SW480 (cell line): ENCODE measurements at regions not wholly inside any gene's neighbourhood (a gene's known extent, or its start where the extent isn't known, plus 50 kb on each side); places are given as distances from the start of the nearest gene placed in this dataset.
A peak's percentile ranks its signal among the peaks of the same experiment; 100 is the strongest.

ENCODE experiments used
- DNase-seq: peaks from one replicate; pipeline ENCODE4 v3.0.0-alpha.2; 2016; ENCODE audit warnings: low spot score

- DNase-seq, result no peak
These were observed 116.6 kb downstream of the GLI2 start for GRCh38 chr2:120852200-120852815.

- DNase-seq, result no peak
These were observed 117.8 kb downstream of the GLI2 start for GRCh38 chr2:120853306-120854013.

- no peak for DNase-seq
These were observed 118.4 kb downstream of the GLI2 start for GRCh38 chr2:120854014-120854620.

- no peak for DNase-seq
These were observed 119.3 kb downstream of the GLI2 start for GRCh38 chr2:120854766-120855530.

GRCh38 chr2:120855855-120856405, 120.3 kb downstream of the GLI2 start:
- DNase-seq, result no peak

GRCh38 chr2:120856421-120856862, 120.8 kb downstream of the GLI2 start:
- peak; percentile 3 for DNase-seq

GRCh38 chr2:120857422-120857821, 121.8 kb downstream of the GLI2 start:
- DNase-seq, result no peak

GRCh38 chr2:120857931-120858330, 122.3 kb downstream of the GLI2 start:
- no peak for DNase-seq

- DNase-seq, result no peak
These were observed 122.9 kb downstream of the GLI2 start for GRCh38 chr2:120858361-120859106.

GRCh38 chr2:120859128-120859527, 123.5 kb downstream of the GLI2 start:
- DNase-seq, result no peak

- no peak for DNase-seq
These were observed 124.3 kb downstream of the GLI2 start for GRCh38 chr2:120859814-120860578.

- no peak for DNase-seq
These were observed 124.9 kb downstream of the GLI2 start for GRCh38 chr2:120860579-120860922.

- DNase-seq, result no peak
These were observed 125.5 kb downstream of the GLI2 start for GRCh38 chr2:120861191-120861575.

GRCh38 chr2:120861576-120862191, 126.0 kb downstream of the GLI2 start:
- DNase-seq, result no peak

GRCh38 chr2:120862201-120863060, 126.8 kb downstream of the GLI2 start:
- no peak for DNase-seq

- no peak for DNase-seq
These were observed 127.5 kb downstream of the GLI2 start for GRCh38 chr2:120863146-120863545.

- peak; percentile 55 for DNase-seq
These were observed 128.1 kb downstream of the GLI2 start for GRCh38 chr2:120863661-120864320.

- DNase-seq, result no peak
These were observed 129.3 kb downstream of the GLI2 start for GRCh38 chr2:120864981-120865380.

GRCh38 chr2:120865656-120866055, 130.0 kb downstream of the GLI2 start:
- no peak for DNase-seq
